ENCODE measurements at regions not wholly inside any gene's neighbourhood (a gene's known extent, or its start where the extent isn't known, plus 50 kb on each side); places are given as distances from the start of the nearest gene placed in this dataset.

DNA sequence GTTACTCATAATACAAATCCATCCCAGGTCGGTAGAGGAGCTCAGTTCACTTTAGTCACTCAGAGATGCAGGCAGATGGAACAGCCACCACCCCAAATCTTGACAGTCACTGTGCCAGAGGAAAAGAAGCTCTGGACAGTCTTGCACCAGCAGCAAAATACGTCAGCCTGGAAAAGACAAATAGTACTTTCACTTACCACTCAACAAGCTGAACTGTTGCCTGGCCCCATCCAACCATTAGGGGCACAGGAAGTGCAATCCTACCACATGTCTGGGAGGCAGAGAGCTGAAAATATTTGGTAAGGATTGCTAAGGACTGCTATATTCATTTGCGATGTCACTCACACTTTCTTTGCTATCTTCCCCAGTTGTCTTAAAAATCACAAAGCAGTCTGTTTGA lies 239.1 kb upstream of the TOX3 start (continued):
- TF ChIP-seq SP1 (IDR thresholded peaks at IDR 0.05; ENCODE audit: low read depth, low read length) = no peak
- TF ChIP-seq, protein P1, sequence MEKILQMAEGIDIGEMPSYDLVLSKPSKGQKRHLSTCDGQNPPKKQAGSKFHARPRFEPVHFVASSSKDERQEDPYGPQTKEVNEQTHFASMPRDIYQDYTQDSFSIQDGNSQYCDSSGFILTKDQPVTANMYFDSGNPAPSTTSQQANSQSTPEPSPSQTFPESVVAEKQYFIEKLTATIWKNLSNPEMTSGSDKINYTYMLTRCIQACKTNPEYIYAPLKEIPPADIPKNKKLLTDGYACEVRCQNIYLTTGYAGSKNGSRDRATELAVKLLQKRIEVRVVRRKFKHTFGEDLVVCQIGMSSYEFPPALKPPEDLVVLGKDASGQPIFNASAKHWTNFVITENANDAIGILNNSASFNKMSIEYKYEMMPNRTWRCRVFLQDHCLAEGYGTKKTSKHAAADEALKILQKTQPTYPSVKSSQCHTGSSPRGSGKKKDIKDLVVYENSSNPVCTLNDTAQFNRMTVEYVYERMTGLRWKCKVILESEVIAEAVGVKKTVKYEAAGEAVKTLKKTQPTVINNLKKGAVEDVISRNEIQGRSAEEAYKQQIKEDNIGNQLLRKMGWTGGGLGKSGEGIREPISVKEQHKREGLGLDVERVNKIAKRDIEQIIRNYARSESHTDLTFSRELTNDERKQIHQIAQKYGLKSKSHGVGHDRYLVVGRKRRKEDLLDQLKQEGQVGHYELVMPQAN (conservative IDR thresholded peaks at IDR 0.05) = no peak
- no peak for TF ChIP-seq NR2C2 (IDR thresholded peaks at IDR 0.05; ENCODE audit: borderline replicate concordance, control insufficient read depth, insufficient read length, low read depth)
- TF ChIP-seq, protein P2, sequence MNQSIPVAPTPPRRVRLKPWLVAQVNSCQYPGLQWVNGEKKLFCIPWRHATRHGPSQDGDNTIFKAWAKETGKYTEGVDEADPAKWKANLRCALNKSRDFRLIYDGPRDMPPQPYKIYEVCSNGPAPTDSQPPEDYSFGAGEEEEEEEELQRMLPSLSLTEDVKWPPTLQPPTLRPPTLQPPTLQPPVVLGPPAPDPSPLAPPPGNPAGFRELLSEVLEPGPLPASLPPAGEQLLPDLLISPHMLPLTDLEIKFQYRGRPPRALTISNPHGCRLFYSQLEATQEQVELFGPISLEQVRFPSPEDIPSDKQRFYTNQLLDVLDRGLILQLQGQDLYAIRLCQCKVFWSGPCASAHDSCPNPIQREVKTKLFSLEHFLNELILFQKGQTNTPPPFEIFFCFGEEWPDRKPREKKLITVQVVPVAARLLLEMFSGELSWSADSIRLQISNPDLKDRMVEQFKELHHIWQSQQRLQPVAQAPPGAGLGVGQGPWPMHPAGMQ (IDR thresholded peaks at IDR 0.05; ENCODE audit: borderline replicate concordance) = no peak
- TF ChIP-seq BRCA1 (IDR thresholded peaks at IDR 0.05; ENCODE audit: low read depth, low read length) = no peak
- no peak for TF ChIP-seq ZNF24 (IDR thresholded peaks at IDR 0.05)
- no peak for TF ChIP-seq ZNF274 (IDR thresholded peaks at IDR 0.05; ENCODE audit: insufficient read depth, insufficient read length)
- TF ChIP-seq RUNX3 (IDR thresholded peaks at IDR 0.05; ENCODE audit: low read length) = no peak

DNA sequence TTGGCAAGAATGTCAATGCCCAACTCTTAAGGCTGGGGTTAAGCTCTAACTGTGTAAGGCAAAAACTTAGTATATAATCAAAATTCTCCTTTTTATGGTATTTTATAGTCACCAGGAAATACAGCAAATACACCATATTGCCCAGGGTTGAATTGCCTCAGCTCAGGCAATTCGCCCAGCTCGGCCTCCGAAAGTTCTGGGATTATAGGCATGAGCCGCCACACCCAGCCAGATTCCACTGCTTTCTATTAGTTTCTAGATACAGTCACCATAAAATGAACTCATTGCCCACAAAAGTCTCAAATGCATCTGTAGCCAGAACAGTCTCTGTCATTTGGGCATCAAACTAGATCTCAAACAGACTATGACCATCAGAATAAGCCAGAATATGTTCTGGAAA lies 238.7 kb upstream of the TOX3 start:
- BruUV-seq (replicated peaks) = no TSS peak
- POLR2A ChIA-PET = no interaction called here
- no peak overlapping the region for H3K4me2 ChIP-seq (ENCODE audit: control insufficient read depth, insufficient read depth)
- H3K4me3 ChIP-seq = no peak overlapping the region
- DNase-seq (ENCODE audit: low read depth, low spot score) = no peak
- ATAC-seq = no peak
- no peaks in the 10 kb centered on the region for H3K4me1 ChIP-seq (ENCODE audit: control insufficient read depth, insufficient read depth, low read length)
- 75% methylated on average over 4 of the region's 4 CpGs for WGBS (ENCODE audit: insufficient coverage, insufficient replicate concordance, low lambda C conversion rate, missing lambda C conversion rate)
- H3K9me3 ChIP-seq (replicated peaks; ENCODE audit: control insufficient read depth, insufficient read depth, low read length) = no peaks in the 10 kb centered on the region
- intact Hi-C loops (cut with micrococcal nuclease; ENCODE audit: unreplicated experiment) = no loop called here
- FAIRE-seq = no peak
- no peak overlapping the region for H2AFZ ChIP-seq (ENCODE audit: control insufficient read depth, low read depth, low read length)
- RAD21 ChIA-PET (ENCODE audit: unreplicated experiment) = no interaction called here
- H3K27ac ChIP-seq (ENCODE audit: control insufficient read depth, insufficient read depth) = no peak overlapping the region
- H4K20me1 ChIP-seq (ENCODE audit: control insufficient read depth, insufficient read depth) = no peaks in the 10 kb centered on the region
- in situ Hi-C loops (cut with MboI) = no loop called here
- H3K36me3 ChIP-seq (ENCODE audit: control insufficient read depth in 2 of 2, insufficient read depth in 2 of 2, low read length in 1 of 2) = no peaks in the 10 kb centered on the region
- CTCF ChIA-PET = no interaction called here
- H3K9ac ChIP-seq (ENCODE audit: control insufficient read depth, insufficient read depth, low read length) = no peak overlapping the region
- no peaks in the 10 kb centered on the region for H3K79me2 ChIP-seq (ENCODE audit: control insufficient read depth, insufficient read depth, low read length)
- H3K27me3 ChIP-seq (replicated peaks in 1 of 2; ENCODE audit: control insufficient read depth in 2 of 2, insufficient read depth in 2 of 2, low read length in 1 of 2) = no peaks in the 10 kb centered on the region
- SMC1A ChIA-PET (ENCODE audit: uncharacterized antibody, unreplicated experiment) = no interaction called here
- TF ChIP-seq, protein P3, sequence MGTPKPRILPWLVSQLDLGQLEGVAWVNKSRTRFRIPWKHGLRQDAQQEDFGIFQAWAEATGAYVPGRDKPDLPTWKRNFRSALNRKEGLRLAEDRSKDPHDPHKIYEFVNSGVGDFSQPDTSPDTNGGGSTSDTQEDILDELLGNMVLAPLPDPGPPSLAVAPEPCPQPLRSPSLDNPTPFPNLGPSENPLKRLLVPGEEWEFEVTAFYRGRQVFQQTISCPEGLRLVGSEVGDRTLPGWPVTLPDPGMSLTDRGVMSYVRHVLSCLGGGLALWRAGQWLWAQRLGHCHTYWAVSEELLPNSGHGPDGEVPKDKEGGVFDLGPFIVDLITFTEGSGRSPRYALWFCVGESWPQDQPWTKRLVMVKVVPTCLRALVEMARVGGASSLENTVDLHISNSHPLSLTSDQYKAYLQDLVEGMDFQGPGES (IDR thresholded peaks at IDR 0.05) = no peak
- TF ChIP-seq ZNF207 (IDR thresholded peaks at IDR 0.05; ENCODE audit: borderline replicate concordance) (no peak), EP300 (IDR thresholded peaks at IDR 0.05; ENCODE audit: borderline replicate concordance in 1 of 2, control insufficient read depth in 1 of 2, low read depth in 2 of 2, low read length in 2 of 2) (no peak), CBFB (IDR thresholded peaks at IDR 0.05; ENCODE audit: low read depth) (no peak)
- TF ChIP-seq, protein P4, sequence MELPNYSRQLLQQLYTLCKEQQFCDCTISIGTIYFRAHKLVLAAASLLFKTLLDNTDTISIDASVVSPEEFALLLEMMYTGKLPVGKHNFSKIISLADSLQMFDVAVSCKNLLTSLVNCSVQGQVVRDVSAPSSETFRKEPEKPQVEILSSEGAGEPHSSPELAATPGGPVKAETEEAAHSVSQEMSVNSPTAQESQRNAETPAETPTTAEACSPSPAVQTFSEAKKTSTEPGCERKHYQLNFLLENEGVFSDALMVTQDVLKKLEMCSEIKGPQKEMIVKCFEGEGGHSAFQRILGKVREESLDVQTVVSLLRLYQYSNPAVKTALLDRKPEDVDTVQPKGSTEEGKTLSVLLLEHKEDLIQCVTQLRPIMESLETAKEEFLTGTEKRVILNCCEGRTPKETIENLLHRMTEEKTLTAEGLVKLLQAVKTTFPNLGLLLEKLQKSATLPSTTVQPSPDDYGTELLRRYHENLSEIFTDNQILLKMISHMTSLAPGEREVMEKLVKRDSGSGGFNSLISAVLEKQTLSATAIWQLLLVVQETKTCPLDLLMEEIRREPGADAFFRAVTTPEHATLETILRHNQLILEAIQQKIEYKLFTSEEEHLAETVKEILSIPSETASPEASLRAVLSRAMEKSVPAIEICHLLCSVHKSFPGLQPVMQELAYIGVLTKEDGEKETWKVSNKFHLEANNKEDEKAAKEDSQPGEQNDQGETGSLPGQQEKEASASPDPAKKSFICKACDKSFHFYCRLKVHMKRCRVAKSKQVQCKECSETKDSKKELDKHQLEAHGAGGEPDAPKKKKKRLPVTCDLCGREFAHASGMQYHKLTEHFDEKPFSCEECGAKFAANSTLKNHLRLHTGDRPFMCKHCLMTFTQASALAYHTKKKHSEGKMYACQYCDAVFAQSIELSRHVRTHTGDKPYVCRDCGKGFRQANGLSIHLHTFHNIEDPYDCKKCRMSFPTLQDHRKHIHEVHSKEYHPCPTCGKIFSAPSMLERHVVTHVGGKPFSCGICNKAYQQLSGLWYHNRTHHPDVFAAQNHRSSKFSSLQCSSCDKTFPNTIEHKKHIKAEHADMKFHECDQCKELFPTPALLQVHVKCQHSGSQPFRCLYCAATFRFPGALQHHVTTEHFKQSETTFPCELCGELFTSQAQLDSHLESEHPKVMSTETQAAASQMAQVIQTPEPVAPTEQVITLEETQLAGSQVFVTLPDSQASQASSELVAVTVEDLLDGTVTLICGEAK (IDR thresholded peaks at IDR 0.05; ENCODE audit: borderline replicate concordance) = no peak

All from GM12878 (cell line).